Tibial nerve (tissue), 4 donors: ENCODE measurements at regions not wholly inside any gene's neighbourhood (a gene's known extent, or its start where the extent isn't known, plus 50 kb on each side); places are given as distances from the start of the nearest gene placed in this dataset.
"Not testable (repeated sequence)": the region's sequence is repeated elsewhere in the genome, so short reads cannot be mapped to it uniquely, and the experiment has no call there.

Source experiments
- DNase-seq, 2 donors: peaks; one replicate each; pipeline ENCODE4 v3.0.0-alpha.2; 2019; ENCODE audit warnings: low spot score in 2 of 2
- H3K27ac ChIP-seq, 4 donors: fragments of 200-600 bp; sonication (generic) in 3 of 4; one replicate each; pipeline ENCODE4 v1.5.1; 2017 to 2019; ENCODE audit warnings: mild to moderate bottlenecking in 1 of 4
- H3K27me3 ChIP-seq, 2 donors: fragments of 200-600 bp; sonication (generic) in 1 of 2; one replicate each; pipeline versions ENCODE4 v1.5.1 to v1.6.0; 2017 to 2019
- H3K36me3 ChIP-seq, 3 donors: fragments of 200-600 bp; sonication (generic); one replicate each; pipeline ENCODE4 v1.5.1; 2018 to 2019
- H3K4me1 ChIP-seq, 4 donors: fragments of 200-600 bp; sonication (generic) in 3 of 4; one replicate each; pipeline ENCODE4 v1.5.1; 2017 to 2019
- H3K4me3 ChIP-seq, 4 donors: fragments of 200-600 bp; sonication (generic) in 3 of 4; one replicate each; pipeline ENCODE4 v1.5.1; 2017 to 2019; ENCODE audit warnings: mild to moderate bottlenecking in 1 of 4, moderate library complexity in 1 of 4
- H3K9me3 ChIP-seq, 4 donors: fragments of 200-600 bp; sonication (generic) in 3 of 4; one replicate each; pipeline ENCODE4 v1.5.1; 2017 to 2019
- CTCF ChIP-seq, 5 experiments: fragments of 200-600 bp in 3 of 5; fragments of 450-650 bp in 2 of 5; sonication (generic) in 3 of 5; IDR thresholded peaks; one replicate each; pipeline ENCODE4 v1.5.1; 2016 to 2019; ENCODE audit warnings: antibody characterized with exemption in 5 of 5, mild to moderate bottlenecking in 3 of 5, moderate library complexity in 2 of 5
- EP300 ChIP-seq, 2 donors: sonication (generic); formaldehyde crosslinking; IDR thresholded peaks; one replicate each; pipeline ENCODE4 v1.6.1; 2017; ENCODE audit warnings: antibody characterized with exemption in 2 of 2, mild to moderate bottlenecking in 1 of 2
- POLR2A ChIP-seq, 2 donors: fragments of 450-650 bp; IDR thresholded peaks; one replicate each; pipeline ENCODE4 v1.6.1; 2017; ENCODE audit warnings: antibody characterized with exemption in 2 of 2, mild to moderate bottlenecking in 2 of 2, moderate library complexity in 2 of 2
- WGBS, 2 donors: methylation state at CpG; one replicate each; pipeline ENCODE4 v1.1.5; 2018; 5-methylcytosine and 5-hydroxymethylcytosine counted together

GRCh38 chr6:27720607-27721580 is 191.3 kb downstream of the OR2B2 start:
- DNase-seq: no peak
- TF ChIP-seq CTCF (IDR thresholded peaks at IDR 0.05) (no peak), EP300 (IDR thresholded peaks at IDR 0.05) (no peak), POLR2A (IDR thresholded peaks at IDR 0.05) (no peak)
- WGBS, 2 donors: 36 to 45% methylated on average over 19 of the region's 19 CpGs
- H3K27ac ChIP-seq: no peak overlapping the region
- peaks cover 0 to 3% of the 10 kb centered on the region in 2 donors for H3K27me3 ChIP-seq
- H3K4me1 ChIP-seq: no peaks in the 10 kb centered on the region
- H3K36me3 ChIP-seq: no peaks in the 10 kb centered on the region
- no peaks in the 10 kb centered on the region for H3K9me3 ChIP-seq
- no peak overlapping the region for H3K4me3 ChIP-seq

GRCh38 chr6:27719039-27719438 is 193.2 kb downstream of the OR2B2 start:
- not testable (repeated sequence) for H3K4me3 ChIP-seq, H3K9me3 ChIP-seq, H3K4me1 ChIP-seq, DNase-seq, H3K27me3 ChIP-seq, H3K36me3 ChIP-seq, H3K27ac ChIP-seq
- 73% methylated on average over 8 of the region's 8 CpGs for WGBS, 2 donors

GRCh38 chr6:27706431-27706830 is 205.8 kb downstream of the OR2B2 start:
- WGBS, 2 donors: 81 to 88% methylated on average over 3 of the region's 3 CpGs
- no peaks in the 10 kb centered on the region for H3K27me3 ChIP-seq
- H3K27ac ChIP-seq: no peak overlapping the region
- no peak overlapping the region for H3K4me3 ChIP-seq
- H3K4me1 ChIP-seq: no peaks in the 10 kb centered on the region
- H3K36me3 ChIP-seq: no peaks in the 10 kb centered on the region
- TF ChIP-seq EP300 (IDR thresholded peaks at IDR 0.05): no peak
- TF ChIP-seq CTCF (IDR thresholded peaks at IDR 0.05): no peak
- no peak for TF ChIP-seq POLR2A (IDR thresholded peaks at IDR 0.05)
- no peaks in the 10 kb centered on the region for H3K9me3 ChIP-seq
- no peak for DNase-seq

GRCh38 chr6:27700337-27700736 is 211.9 kb downstream of the OR2B2 start:
- H3K27ac ChIP-seq: no peak overlapping the region
- no peaks in the 10 kb centered on the region for H3K36me3 ChIP-seq
- H3K27me3 ChIP-seq: peaks cover 0 to 7% of the 10 kb centered on the region in 2 donors
- H3K4me1 ChIP-seq: no peaks in the 10 kb centered on the region
- TF ChIP-seq POLR2A (IDR thresholded peaks at IDR 0.05) (no peak), CTCF (IDR thresholded peaks at IDR 0.05) (no peak), EP300 (IDR thresholded peaks at IDR 0.05) (no peak)
- peaks cover 0 to 2% (median 0%) of the 10 kb centered on the region in 4 donors for H3K9me3 ChIP-seq
- no peak overlapping the region for H3K4me3 ChIP-seq
- no peak for DNase-seq
- 86 to 89% methylated on average over 6 of the region's 6 CpGs for WGBS, 2 donors

- no peaks in the 10 kb centered on the region for H3K4me1 ChIP-seq
- WGBS, 2 donors: 47 to 51% methylated on average over 7 of the region's 7 CpGs
- H3K36me3 ChIP-seq: no peaks in the 10 kb centered on the region
- peak overlapping the region in 1 of 4 donors; percentile 57 for H3K4me3 ChIP-seq
- no peak overlapping the region for H3K27ac ChIP-seq
- TF ChIP-seq CTCF (IDR thresholded peaks at IDR 0.05): no peak
- no peak for TF ChIP-seq POLR2A (IDR thresholded peaks at IDR 0.05)
- TF ChIP-seq EP300 (IDR thresholded peaks at IDR 0.05): no peak
- H3K27me3 ChIP-seq: peaks cover 0 to 23% of the 10 kb centered on the region in 2 donors
- H3K9me3 ChIP-seq: no peaks in the 10 kb centered on the region
- no peak for DNase-seq
These were observed 217.7 kb downstream of the OR2B2 start for GRCh38 chr6:27694547-27694874.
